Activated CD4-positive, alpha-beta memory T cell treated with anti-CD3 and anti-CD28 coated beads, Interleukin-2, amount 10 ng/mL, durations not matched to agents 7 days and 5 days (primary cell): ENCODE measurements at regions not wholly inside any gene's neighbourhood (a gene's known extent, or its start where the extent isn't known, plus 50 kb on each side); places are given as distances from the start of the nearest gene placed in this dataset.

Source experiments
- CTCF ChIA-PET: fragments of 350-600 bp; sonication (Branson Sonifier 250); formaldehyde crosslinking; loops from one replicate; lab custom pipeline; 2021; ENCODE audit warnings: antibody characterized with exemption, inconsistent platforms; lab: Charles Lee
- POLR2A ChIA-PET: fragments of 350-600 bp; sonication (Branson Sonifier 250); formaldehyde crosslinking; loops from one replicate; lab custom pipeline; 2021; ENCODE audit warnings: antibody characterized with exemption; lab: Charles Lee
- DNase-seq: peaks from one replicate; pipeline ENCODE4 v3.0.0-alpha.2; 2020
- H3K27ac Mint-ChIP-seq: one replicate; pipeline ENCODE4 v1.8.0; 2021; ENCODE audit warnings: mild to moderate bottlenecking, mixed read lengths
- H3K27me3 Mint-ChIP-seq: one replicate; pipeline ENCODE4 v1.8.0; 2021; ENCODE audit warnings: mixed read lengths
- H3K36me3 Mint-ChIP-seq: one replicate; pipeline ENCODE4 v1.8.0; 2021; ENCODE audit warnings: low read depth, mixed read lengths
- H3K4me1 Mint-ChIP-seq: one replicate; pipeline ENCODE4 v1.8.0; 2021; ENCODE audit warnings: mixed read lengths
- H3K4me3 Mint-ChIP-seq: one replicate; pipeline ENCODE4 v1.8.0; 2021; ENCODE audit warnings: mild to moderate bottlenecking, mixed read lengths
- H3K9me3 Mint-ChIP-seq: one replicate; pipeline ENCODE4 v1.8.0; 2021; ENCODE audit warnings: mixed read lengths

DNA sequence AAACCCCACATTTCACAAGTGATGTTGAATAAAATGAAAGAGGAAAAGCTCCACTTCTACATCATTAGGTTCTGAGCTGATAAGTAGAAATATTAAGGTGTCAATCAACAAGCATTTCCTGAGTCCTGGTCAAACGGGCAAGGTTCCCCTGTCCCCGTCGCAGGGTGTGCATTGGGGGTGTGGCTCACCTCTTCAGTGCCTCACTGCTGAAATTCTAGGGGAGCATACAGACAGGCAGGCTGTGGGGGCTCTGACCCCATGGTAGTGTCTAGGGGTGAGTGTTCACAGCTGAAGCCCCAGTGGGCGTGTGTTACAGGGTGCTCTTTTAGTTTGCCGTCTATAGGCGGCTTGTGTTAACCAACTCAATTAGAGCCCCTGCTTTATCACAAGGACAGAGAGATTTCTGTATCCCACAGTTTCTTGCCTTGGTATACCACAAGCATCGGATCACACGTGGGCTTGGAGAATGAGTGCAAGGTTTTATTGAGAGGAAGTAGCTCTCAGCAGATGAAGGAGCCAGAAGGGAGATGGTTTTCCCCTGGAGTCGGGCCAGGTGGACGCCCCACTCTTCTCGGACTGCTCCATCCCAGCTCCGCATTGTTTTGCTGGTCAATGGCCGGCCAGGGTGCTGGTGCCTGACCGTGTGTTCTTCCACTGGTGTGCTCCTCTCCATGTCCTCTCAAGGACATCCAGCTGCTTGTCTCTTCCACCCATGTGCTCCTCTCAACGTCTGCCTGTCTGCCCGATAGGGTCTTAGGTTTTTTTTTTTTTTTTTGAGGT is 238.2 kb upstream of the NLRP1 start:
- DNase-seq = no peak
- no peaks in the 10 kb centered on the region for H3K4me1 Mint-ChIP-seq
- H3K27me3 Mint-ChIP-seq = peaks cover 11% of the 10 kb centered on the region
- ChIA-PET CTCF (no interaction called here), POLR2A (no interaction called here)
- no peaks in the 10 kb centered on the region for H3K36me3 Mint-ChIP-seq
- H3K27ac Mint-ChIP-seq = no peak overlapping the region
- no peaks in the 10 kb centered on the region for H3K9me3 Mint-ChIP-seq
- no peak overlapping the region for H3K4me3 Mint-ChIP-seq

DNA sequence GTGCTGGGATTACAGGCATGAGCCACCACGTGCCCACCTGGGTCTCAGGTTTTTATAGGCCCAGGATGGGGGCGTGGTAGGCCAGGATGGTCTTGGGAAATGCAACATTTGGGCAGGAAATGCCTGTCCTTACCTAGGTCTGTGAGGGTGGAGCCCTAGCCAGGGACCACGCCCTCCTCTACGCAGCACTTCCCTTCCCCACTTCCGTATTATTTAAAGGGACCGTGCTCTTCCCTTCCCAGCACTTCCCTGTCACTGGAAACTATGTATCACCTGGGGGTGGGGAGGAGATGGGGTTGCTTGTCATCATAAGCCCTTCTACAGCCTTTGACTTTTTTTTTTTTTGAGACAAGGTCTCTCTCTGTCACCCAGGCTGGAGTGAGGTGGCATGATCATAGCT is 238.9 kb upstream of the NLRP1 start:
- H3K4me3 Mint-ChIP-seq = no peak overlapping the region
- ChIA-PET CTCF (no interaction called here), POLR2A (no interaction called here)
- no peaks in the 10 kb centered on the region for H3K9me3 Mint-ChIP-seq
- H3K27ac Mint-ChIP-seq = no peak overlapping the region
- no peaks in the 10 kb centered on the region for H3K36me3 Mint-ChIP-seq
- H3K27me3 Mint-ChIP-seq = peaks cover 11% of the 10 kb centered on the region
- DNase-seq = no peak
- H3K4me1 Mint-ChIP-seq = no peaks in the 10 kb centered on the region

GRCh38 chr17:5825717-5826330 is 241.5 kb upstream of the NLRP1 start:
- no peaks in the 10 kb centered on the region for H3K4me1 Mint-ChIP-seq
- H3K27me3 Mint-ChIP-seq = peaks cover 15% of the 10 kb centered on the region
- no peaks in the 10 kb centered on the region for H3K9me3 Mint-ChIP-seq
- DNase-seq = no peak
- no peak overlapping the region for H3K27ac Mint-ChIP-seq
- ChIA-PET POLR2A (no interaction called here), CTCF (no interaction called here)
- no peak overlapping the region for H3K4me3 Mint-ChIP-seq
- H3K36me3 Mint-ChIP-seq = no peaks in the 10 kb centered on the region

GRCh38 chr17:5826384-5826783 is 242.1 kb upstream of the NLRP1 start:
- DNase-seq = no peak
- H3K9me3 Mint-ChIP-seq = no peaks in the 10 kb centered on the region
- no peak overlapping the region for H3K4me3 Mint-ChIP-seq
- H3K4me1 Mint-ChIP-seq = no peaks in the 10 kb centered on the region
- H3K27me3 Mint-ChIP-seq = peaks cover 15% of the 10 kb centered on the region
- CTCF ChIA-PET = no interaction called here
- POLR2A ChIA-PET = no interaction called here
- H3K27ac Mint-ChIP-seq = no peak overlapping the region
- H3K36me3 Mint-ChIP-seq = no peaks in the 10 kb centered on the region

- CTCF ChIA-PET = no interaction called here
- H3K4me1 Mint-ChIP-seq = peaks cover 3% of the 10 kb centered on the region
Observed at GRCh38 chr17:5830921-5831320, 239.3 kb upstream of the WSCD1 start.

DNA sequence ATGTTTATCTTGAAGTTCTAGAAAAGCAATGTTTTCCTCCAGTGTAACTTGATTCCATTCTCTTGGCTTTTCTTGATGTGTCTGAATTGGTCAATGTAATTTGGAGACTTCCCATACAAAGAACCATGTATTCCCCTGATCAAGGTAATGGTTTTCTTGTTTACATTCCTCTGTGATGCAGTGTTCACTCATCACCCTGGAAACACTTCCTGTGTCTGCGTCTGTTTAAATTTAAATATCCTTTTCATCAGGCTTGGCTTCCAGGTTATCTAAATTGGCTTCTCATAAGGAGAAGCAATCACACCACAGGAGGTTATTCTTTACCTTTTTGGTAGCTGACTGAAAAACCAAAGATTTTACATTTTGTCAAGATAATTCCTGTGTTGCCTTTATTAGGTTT is 237.3 kb upstream of the WSCD1 start:
- Mint-ChIP-seq H3K4me1 (peaks cover 3% of the 10 kb centered on the region), H3K4me3 (no peak overlapping the region), H3K27me3 (peaks cover 12% of the 10 kb centered on the region), H3K27ac (no peak overlapping the region), H3K36me3 (no peaks in the 10 kb centered on the region), H3K9me3 (no peaks in the 10 kb centered on the region)
- no peak for DNase-seq
- ChIA-PET CTCF (no interaction called here), POLR2A (no interaction called here)

More at GRCh38 chr17:5830921-5831320, 239.3 kb upstream of the WSCD1 start:
- DNase-seq = no peak
- Mint-ChIP-seq H3K4me3 (no peak overlapping the region), H3K9me3 (no peaks in the 10 kb centered on the region), H3K27me3 (peaks cover 19% of the 10 kb centered on the region), H3K27ac (no peak overlapping the region), H3K36me3 (no peaks in the 10 kb centered on the region)
- POLR2A ChIA-PET = no interaction called here

DNA sequence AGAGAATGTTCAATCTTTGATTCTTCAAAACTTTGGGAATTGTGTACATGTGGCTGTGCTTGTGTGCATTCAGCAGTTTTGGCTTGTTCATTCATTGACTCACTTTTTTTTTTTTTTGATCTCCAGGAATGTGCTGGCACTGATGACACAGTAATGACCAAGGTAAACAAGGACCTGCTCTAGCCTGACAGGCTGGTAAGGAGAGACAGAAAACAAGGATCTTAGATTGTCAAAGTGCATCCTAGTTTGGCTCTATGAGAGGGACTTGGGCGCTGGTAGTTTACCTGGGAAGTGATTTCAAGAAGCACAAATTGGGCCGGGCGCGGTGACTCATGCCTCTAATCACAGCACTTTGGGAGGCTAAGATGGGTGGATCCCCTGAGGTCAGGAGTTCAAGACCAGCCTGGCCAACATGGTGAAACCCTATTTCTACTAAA is 233.1 kb upstream of the WSCD1 start:
- H3K9me3 Mint-ChIP-seq = no peaks in the 10 kb centered on the region
- peaks cover 4% of the 10 kb centered on the region for H3K27me3 Mint-ChIP-seq
- CTCF ChIA-PET = no interaction called here
- POLR2A ChIA-PET = no interaction called here
- DNase-seq = no peak
- H3K4me1 Mint-ChIP-seq = peaks cover 3% of the 10 kb centered on the region
- no peaks in the 10 kb centered on the region for H3K36me3 Mint-ChIP-seq
- H3K4me3 Mint-ChIP-seq = no peak overlapping the region
- H3K27ac Mint-ChIP-seq = no peak overlapping the region

GRCh38 chr17:5838661-5839300 is 231.4 kb upstream of the WSCD1 start:
- ChIA-PET CTCF (no interaction called here), POLR2A (no interaction called here)
- no peak overlapping the region for H3K27ac Mint-ChIP-seq
- no peak for DNase-seq
- H3K9me3 Mint-ChIP-seq = no peaks in the 10 kb centered on the region
- no peaks in the 10 kb centered on the region for H3K36me3 Mint-ChIP-seq
- no peak overlapping the region for H3K4me3 Mint-ChIP-seq
- no peaks in the 10 kb centered on the region for H3K4me1 Mint-ChIP-seq
- H3K27me3 Mint-ChIP-seq = peaks cover 2% of the 10 kb centered on the region

- ChIA-PET POLR2A (no interaction called here), CTCF (no interaction called here)
- Mint-ChIP-seq H3K36me3 (no peaks in the 10 kb centered on the region), H3K27me3 (no peaks in the 10 kb centered on the region), H3K27ac (no peak overlapping the region), H3K4me1 (no peaks in the 10 kb centered on the region), H3K9me3 (no peaks in the 10 kb centered on the region), H3K4me3 (no peak overlapping the region)
- DNase-seq = no peak
Observed at GRCh38 chr17:5840811-5841446, 229.2 kb upstream of the WSCD1 start.

GRCh38 chr17:5841862-5842261 is 228.3 kb upstream of the WSCD1 start:
- CTCF ChIA-PET = no interaction called here
- no peak overlapping the region for H3K4me3 Mint-ChIP-seq

DNA sequence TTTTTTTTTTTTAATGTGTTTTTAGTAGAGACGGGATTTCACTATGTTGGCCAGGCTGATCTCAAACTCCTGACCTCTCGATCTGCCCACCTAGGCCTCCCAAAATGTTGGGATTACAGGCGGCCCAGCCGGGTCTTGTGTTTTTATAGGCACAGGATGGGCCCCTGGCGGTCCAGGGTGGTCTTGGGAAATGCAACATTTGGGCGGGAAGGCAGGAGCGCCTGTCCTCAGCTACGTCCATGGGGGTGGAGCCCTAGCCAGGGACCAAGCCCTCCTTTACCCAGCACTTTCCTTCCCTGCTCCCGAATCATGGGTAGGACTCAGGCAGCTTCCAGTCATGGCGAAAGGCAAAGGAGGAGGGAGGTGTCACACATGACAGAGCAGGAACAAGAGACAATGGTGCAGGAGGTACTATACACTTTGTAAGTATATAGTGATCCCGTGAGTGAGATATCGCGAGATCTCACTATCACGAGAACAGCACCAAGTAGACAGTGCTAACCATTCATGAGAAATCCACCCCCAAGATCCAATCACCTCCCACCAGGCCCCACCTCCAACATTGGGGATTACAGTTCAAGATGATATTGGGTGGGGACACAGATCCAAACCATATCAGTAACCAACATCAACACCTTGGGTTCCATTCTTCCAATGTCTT is 226.7 kb upstream of the WSCD1 start:
- ChIA-PET CTCF (no interaction called here), POLR2A (no interaction called here)
- H3K27me3 Mint-ChIP-seq = no peaks in the 10 kb centered on the region
- H3K4me1 Mint-ChIP-seq = no peaks in the 10 kb centered on the region
- H3K27ac Mint-ChIP-seq = no peak overlapping the region
- H3K36me3 Mint-ChIP-seq = no peaks in the 10 kb centered on the region
- no peaks in the 10 kb centered on the region for H3K9me3 Mint-ChIP-seq
- no peak for DNase-seq
- H3K4me3 Mint-ChIP-seq = no peak overlapping the region

More at GRCh38 chr17:5841862-5842261, 228.3 kb upstream of the WSCD1 start:
- H3K36me3 Mint-ChIP-seq = no peaks in the 10 kb centered on the region
- no peak overlapping the region for H3K27ac Mint-ChIP-seq
- H3K9me3 Mint-ChIP-seq = no peaks in the 10 kb centered on the region
- no peak for DNase-seq
- no peaks in the 10 kb centered on the region for H3K27me3 Mint-ChIP-seq
- POLR2A ChIA-PET = no interaction called here
- no peaks in the 10 kb centered on the region for H3K4me1 Mint-ChIP-seq

DNA sequence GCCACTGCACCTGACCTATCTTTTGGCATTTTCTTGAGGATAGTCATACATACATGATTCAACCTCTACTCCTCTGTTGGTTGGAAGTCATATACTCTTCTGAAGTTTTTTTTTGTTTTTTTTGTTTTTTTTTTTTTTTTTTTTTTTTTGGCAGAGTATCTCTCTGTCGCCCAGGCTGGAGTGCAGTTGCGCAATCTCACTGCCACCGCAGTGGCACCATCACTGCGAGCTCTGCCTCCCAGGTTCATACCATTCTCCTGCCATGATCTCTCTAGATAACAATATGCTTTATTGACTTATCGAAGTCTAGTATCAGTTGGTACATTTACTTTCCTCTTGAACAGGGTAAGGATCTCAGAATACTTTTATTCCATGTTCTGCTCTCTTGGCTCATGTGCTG is 224.2 kb upstream of the WSCD1 start:
- Mint-ChIP-seq H3K27me3 (no peaks in the 10 kb centered on the region), H3K9me3 (no peaks in the 10 kb centered on the region), H3K36me3 (no peaks in the 10 kb centered on the region), H3K27ac (no peak overlapping the region), H3K4me3 (no peak overlapping the region), H3K4me1 (no peaks in the 10 kb centered on the region)
- DNase-seq = no peak
- ChIA-PET POLR2A (no interaction called here), CTCF (no interaction called here)
